HG03575 (cell line): ENCODE measurements at regions not wholly inside any gene's neighbourhood (a gene's known extent, or its start where the extent isn't known, plus 50 kb on each side); places are given as distances from the start of the nearest gene placed in this dataset.
"Not testable (repeated sequence)": the region's sequence is repeated elsewhere in the genome, so short reads cannot be mapped to it uniquely, and the experiment has no call there.

Experiments
- ATAC-seq: cut with Tn5 transposase; IDR thresholded peaks from one replicate; pipeline ENCODE4 v1.9.1; 2021; ENCODE audit not compliant: unreplicated experiment, insufficient number of reproducible peaks, low FRiP score; ENCODE audit errors: extremely low read depth

- no peak for ATAC-seq
Measured at GRCh38 chr3:137191133-137191923, 233.5 kb downstream of the IL20RB start.

GRCh38 chr3:137191951-137192350 lies 234.2 kb downstream of the IL20RB start:
- no peak for ATAC-seq

- no peak for ATAC-seq
Measured at GRCh38 chr3:137194301-137194700, 236.5 kb downstream of the IL20RB start.

- not testable (repeated sequence) for ATAC-seq
Measured at GRCh38 chr3:137198374-137198773, 240.6 kb downstream of the IL20RB start.

GRCh38 chr3:137199678-137200077 lies 241.9 kb downstream of the IL20RB start:
- no peak for ATAC-seq

GRCh38 chr3:137201066-137201465 lies 243.3 kb downstream of the IL20RB start:
- ATAC-seq = no peak

GRCh38 chr3:137202941-137203340 lies 245.2 kb downstream of the IL20RB start:
- ATAC-seq = no peak

GRCh38 chr3:137204409-137204808 lies 246.6 kb downstream of the IL20RB start:
- ATAC-seq = no peak

- no peak for ATAC-seq
Measured at GRCh38 chr3:137205394-137206045, 247.7 kb downstream of the IL20RB start.

- no peak for ATAC-seq
Measured at GRCh38 chr3:137207616-137208015, 249.8 kb downstream of the IL20RB start.

- ATAC-seq = no peak
Measured at GRCh38 chr3:137217733-137218132, 259.9 kb downstream of the IL20RB start.

- ATAC-seq = no peak
Measured at GRCh38 chr3:137219801-137220445, 262.1 kb downstream of the IL20RB start.

GRCh38 chr3:137222736-137223225 lies 265.0 kb downstream of the IL20RB start:
- no peak for ATAC-seq

- ATAC-seq = no peak
Measured at GRCh38 chr3:137224464-137224863, 266.7 kb downstream of the IL20RB start.

GRCh38 chr3:137242836-137243400 lies 285.1 kb downstream of the IL20RB start:
- ATAC-seq = no peak

- ATAC-seq = no peak
Measured at GRCh38 chr3:137246491-137246890, 288.7 kb downstream of the IL20RB start.

- ATAC-seq = no peak
Measured at GRCh38 chr3:137249311-137249940, 291.6 kb downstream of the IL20RB start.

GRCh38 chr3:137259089-137259488 lies 301.3 kb downstream of the IL20RB start:
- ATAC-seq = no peak

- ATAC-seq = no peak
Measured at GRCh38 chr3:137259701-137260100, 301.9 kb downstream of the IL20RB start.
